Suprapubic skin (tissue), 4 donors: ENCODE measurements at regions not wholly inside any gene's neighbourhood (a gene's known extent, or its start where the extent isn't known, plus 50 kb on each side); places are given as distances from the start of the nearest gene placed in this dataset.

Source experiments
- DNase-seq, 2 donors: peaks; one replicate each; pipeline ENCODE4 v3.0.0-alpha.2; 2019; ENCODE audit warnings: low spot score in 2 of 2
- H3K27ac ChIP-seq: fragments of 200-600 bp; sonication (generic); one replicate; pipeline ENCODE4 v1.5.1; 2019
- H3K27me3 ChIP-seq: fragments of 200-600 bp; sonication (generic); one replicate; pipeline ENCODE4 v1.5.1; 2019
- H3K36me3 ChIP-seq: fragments of 200-600 bp; sonication (generic); one replicate; pipeline ENCODE4 v1.5.1; 2019
- H3K4me1 ChIP-seq: fragments of 200-600 bp; sonication (generic); one replicate; pipeline ENCODE4 v1.5.1; 2019
- H3K4me3 ChIP-seq: fragments of 200-600 bp; sonication (generic); one replicate; pipeline ENCODE4 v1.5.1; 2019; ENCODE audit warnings: mild to moderate bottlenecking
- H3K9me3 ChIP-seq: fragments of 200-600 bp; sonication (generic); one replicate; pipeline ENCODE4 v1.5.1; 2019
- EP300 ChIP-seq: sonication (generic); formaldehyde crosslinking; IDR thresholded peaks from one replicate; pipeline ENCODE4 v1.6.1; 2017; ENCODE audit warnings: antibody characterized with exemption
- POLR2A ChIP-seq, 2 donors: fragments of 450-650 bp; IDR thresholded peaks; one replicate each; pipeline ENCODE4 v1.6.1; 2017; ENCODE audit warnings: antibody characterized with exemption in 2 of 2, mild to moderate bottlenecking in 2 of 2, moderate library complexity in 2 of 2
- POLR2AphosphoS5 ChIP-seq, 3 donors: sonication (generic); formaldehyde crosslinking; IDR thresholded peaks; one replicate each; pipeline ENCODE4 v1.6.1; 2017; ENCODE audit warnings: antibody characterized with exemption in 3 of 3
- WGBS: methylation state at CpG from one replicate; pipeline ENCODE4 v1.1.5; 2018; 5-methylcytosine and 5-hydroxymethylcytosine counted together
- TF ChIP-seq, protein P1 (sequence below), 2 donors: fragments of 200-600 bp in 1 of 2; fragments of 450-650 bp in 1 of 2; sonication (generic) in 1 of 2; IDR thresholded peaks; one replicate each; pipeline ENCODE4 v1.5.1; 2016 to 2019; ENCODE audit warnings: antibody characterized with exemption in 2 of 2, mild to moderate bottlenecking in 1 of 2, moderate library complexity in 1 of 2

DNA sequence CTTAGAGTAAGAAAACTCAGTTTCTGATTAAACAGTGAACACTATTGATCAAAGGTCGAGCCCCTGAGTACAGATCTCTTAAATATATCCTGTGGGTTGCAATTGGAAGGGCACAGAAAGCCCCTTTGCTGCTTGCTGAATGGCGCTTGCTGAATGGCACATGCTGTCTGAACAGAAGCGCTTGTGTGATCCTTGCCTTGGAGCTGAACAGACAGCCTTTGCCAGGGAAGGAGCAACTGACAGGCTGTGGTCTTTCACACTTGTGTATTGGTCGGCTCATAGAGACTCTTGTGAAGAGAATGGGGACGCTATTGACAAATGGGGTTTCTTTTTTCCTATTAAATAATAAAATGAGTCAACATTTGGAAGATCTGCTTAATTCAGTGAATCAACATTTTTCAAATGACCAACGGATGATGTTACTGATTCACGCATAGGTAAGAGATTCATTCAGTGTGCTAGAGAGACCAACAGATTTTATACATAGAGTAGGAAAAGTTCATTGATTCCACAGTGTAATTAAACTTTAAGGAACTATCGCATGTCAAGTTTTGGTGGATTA, 99.4 kb upstream of the TNS3 start:
- Histone ChIP-seq H3K9me3 (no peaks in the 10 kb centered on the region), H3K4me3 (no peak overlapping the region), H3K27ac (no peak overlapping the region), H3K27me3 (no peaks in the 10 kb centered on the region), H3K4me1 (no peaks in the 10 kb centered on the region), H3K36me3 (no peaks in the 10 kb centered on the region)
- no peak for TF ChIP-seq EP300
- no peak for TF ChIP-seq POLR2AphosphoS5 (IDR thresholded peaks at IDR 0.05)
- TF ChIP-seq POLR2A (IDR thresholded peaks at IDR 0.05) = no peak
- no peak for DNase-seq
- WGBS = 97% methylated on average over 8 of the region's 8 CpGs

DNA sequence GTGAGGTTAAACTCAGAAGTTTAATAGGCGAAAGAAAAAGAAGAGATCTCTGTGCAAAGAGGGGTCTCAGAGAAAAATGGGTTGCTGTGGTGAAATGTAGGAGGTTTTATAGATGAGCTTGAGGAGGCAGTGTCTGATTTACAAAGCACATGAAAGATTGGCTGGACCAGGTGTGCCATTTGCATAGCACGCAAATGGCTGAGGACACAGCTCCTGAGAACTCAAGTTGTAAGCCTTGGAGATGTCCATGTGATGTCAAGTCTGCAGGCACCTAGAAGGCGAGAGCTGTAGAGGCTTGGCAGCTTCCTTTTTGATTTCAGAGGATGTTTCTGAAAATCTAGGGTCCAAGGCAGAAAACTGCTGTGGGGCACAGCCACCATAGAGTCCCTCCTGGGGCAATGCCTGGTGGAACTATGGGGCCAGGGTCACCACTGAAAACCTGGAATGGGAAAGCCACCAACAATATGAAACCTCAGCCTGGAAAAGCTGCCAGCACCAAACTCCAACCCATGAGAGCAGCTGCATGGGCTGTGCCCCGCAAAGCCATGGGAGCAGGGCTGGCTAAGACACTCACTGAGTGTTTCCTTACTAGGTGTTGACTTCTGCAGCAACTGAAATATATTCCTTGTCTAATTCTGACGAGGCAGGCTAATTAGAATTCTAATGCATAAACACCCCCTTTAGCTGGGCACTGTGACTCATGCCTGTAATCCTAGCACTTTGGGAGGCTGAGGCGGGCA, 96.9 kb upstream of the TNS3 start:
- WGBS = 91% methylated on average over 6 of the region's 6 CpGs
- TF ChIP-seq EP300 = no peak
- TF ChIP-seq POLR2A (IDR thresholded peaks at IDR 0.05) = no peak
- TF ChIP-seq, protein P1, sequence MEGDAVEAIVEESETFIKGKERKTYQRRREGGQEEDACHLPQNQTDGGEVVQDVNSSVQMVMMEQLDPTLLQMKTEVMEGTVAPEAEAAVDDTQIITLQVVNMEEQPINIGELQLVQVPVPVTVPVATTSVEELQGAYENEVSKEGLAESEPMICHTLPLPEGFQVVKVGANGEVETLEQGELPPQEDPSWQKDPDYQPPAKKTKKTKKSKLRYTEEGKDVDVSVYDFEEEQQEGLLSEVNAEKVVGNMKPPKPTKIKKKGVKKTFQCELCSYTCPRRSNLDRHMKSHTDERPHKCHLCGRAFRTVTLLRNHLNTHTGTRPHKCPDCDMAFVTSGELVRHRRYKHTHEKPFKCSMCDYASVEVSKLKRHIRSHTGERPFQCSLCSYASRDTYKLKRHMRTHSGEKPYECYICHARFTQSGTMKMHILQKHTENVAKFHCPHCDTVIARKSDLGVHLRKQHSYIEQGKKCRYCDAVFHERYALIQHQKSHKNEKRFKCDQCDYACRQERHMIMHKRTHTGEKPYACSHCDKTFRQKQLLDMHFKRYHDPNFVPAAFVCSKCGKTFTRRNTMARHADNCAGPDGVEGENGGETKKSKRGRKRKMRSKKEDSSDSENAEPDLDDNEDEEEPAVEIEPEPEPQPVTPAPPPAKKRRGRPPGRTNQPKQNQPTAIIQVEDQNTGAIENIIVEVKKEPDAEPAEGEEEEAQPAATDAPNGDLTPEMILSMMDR (IDR thresholded peaks at IDR 0.05) = no peak
- no peak for TF ChIP-seq POLR2AphosphoS5 (IDR thresholded peaks at IDR 0.05)

DNA sequence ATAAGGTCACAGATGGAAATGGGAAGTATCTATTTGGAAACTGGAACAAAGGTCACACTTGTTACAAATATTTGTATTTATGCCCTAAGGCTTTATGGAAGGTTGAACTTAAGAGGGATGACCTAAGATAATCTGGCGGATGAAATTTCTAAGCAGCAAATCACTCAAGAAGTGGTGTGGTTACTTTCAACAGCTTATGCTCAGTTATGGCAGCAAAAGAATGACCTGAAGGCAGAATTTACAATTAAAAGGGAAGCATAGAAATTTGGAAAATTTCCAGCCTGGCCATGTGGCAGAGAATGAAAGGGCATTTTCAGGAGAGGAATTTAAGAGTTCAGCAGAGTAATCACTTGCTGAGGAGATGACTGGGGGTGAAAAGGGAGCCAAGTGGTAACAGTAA, 95.8 kb upstream of the TNS3 start:
- 93% methylated on average over 1 of the region's 1 CpG for WGBS
- H3K9me3 ChIP-seq = no peaks in the 10 kb centered on the region
- no peak overlapping the region for H3K27ac ChIP-seq
- TF ChIP-seq POLR2AphosphoS5 (IDR thresholded peaks at IDR 0.05) = no peak
- TF ChIP-seq, protein P1 (IDR thresholded peaks at IDR 0.05) = no peak
- no peak for TF ChIP-seq POLR2A (IDR thresholded peaks at IDR 0.05)
- no peak for TF ChIP-seq EP300
- no peaks in the 10 kb centered on the region for H3K27me3 ChIP-seq
- no peak overlapping the region for H3K4me3 ChIP-seq
- no peaks in the 10 kb centered on the region for H3K36me3 ChIP-seq
- no peaks in the 10 kb centered on the region for H3K4me1 ChIP-seq
- no peak for DNase-seq

More for the DNA sequence above, 96.9 kb upstream of the TNS3 start:
- H3K4me3 ChIP-seq = no peak overlapping the region
- no peaks in the 10 kb centered on the region for H3K9me3 ChIP-seq
- H3K36me3 ChIP-seq = no peaks in the 10 kb centered on the region
- no peak overlapping the region for H3K27ac ChIP-seq
- peak; percentile 26 to 41 for DNase-seq
- H3K4me1 ChIP-seq = no peaks in the 10 kb centered on the region
- no peaks in the 10 kb centered on the region for H3K27me3 ChIP-seq

GRCh38 chr7:47677093-47677492, 95.2 kb upstream of the TNS3 start:
- no peak for DNase-seq
- no peaks in the 10 kb centered on the region for H3K36me3 ChIP-seq
- WGBS = 100% methylated on average over 2 of the region's 2 CpGs
- no peak overlapping the region for H3K4me3 ChIP-seq
- H3K9me3 ChIP-seq = no peaks in the 10 kb centered on the region
- no peaks in the 10 kb centered on the region for H3K4me1 ChIP-seq
- no peaks in the 10 kb centered on the region for H3K27me3 ChIP-seq
- no peak overlapping the region for H3K27ac ChIP-seq
- TF ChIP-seq POLR2A (IDR thresholded peaks at IDR 0.05) (no peak), POLR2AphosphoS5 (IDR thresholded peaks at IDR 0.05) (no peak), EP300 (no peak)
- TF ChIP-seq, protein P1 (IDR thresholded peaks at IDR 0.05) = no peak

DNA sequence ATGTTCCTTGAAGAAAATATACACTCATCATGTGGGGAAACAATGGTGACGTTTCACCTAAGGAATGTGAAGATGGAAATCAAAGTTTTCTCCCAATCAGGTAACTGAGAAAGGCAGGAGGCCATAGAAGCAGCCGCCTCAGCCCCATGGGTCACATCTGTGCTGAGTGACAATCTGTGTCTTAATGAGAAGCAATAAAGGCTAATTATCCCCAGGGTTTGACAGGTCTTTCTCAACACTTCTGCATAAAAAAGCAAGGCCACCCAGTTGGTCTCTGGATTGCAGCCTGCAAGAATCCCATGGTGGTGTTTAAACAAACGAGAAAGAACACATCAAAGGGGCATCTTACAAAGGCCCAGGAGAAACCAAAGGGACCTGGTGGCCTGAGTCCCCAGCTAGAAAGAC, 91.1 kb upstream of the TNS3 start:
- H3K4me1 ChIP-seq = peaks cover 11% of the 10 kb centered on the region
- H3K27me3 ChIP-seq = no peaks in the 10 kb centered on the region
- H3K36me3 ChIP-seq = no peaks in the 10 kb centered on the region
- H3K27ac ChIP-seq = no peak overlapping the region
- H3K9me3 ChIP-seq = no peaks in the 10 kb centered on the region
- H3K4me3 ChIP-seq = no peak overlapping the region
- 78% methylated on average over 3 of the region's 3 CpGs for WGBS
- no peak for DNase-seq
- TF ChIP-seq EP300 (no peak), POLR2A (IDR thresholded peaks at IDR 0.05) (no peak), POLR2AphosphoS5 (IDR thresholded peaks at IDR 0.05) (no peak)
- TF ChIP-seq, protein P1 (IDR thresholded peaks at IDR 0.05) = no peak
